Smooth muscle cell (in vitro differentiated cells): ENCODE measurements at regions not wholly inside any gene's neighbourhood (a gene's known extent, or its start where the extent isn't known, plus 50 kb on each side); places are given as distances from the start of the nearest gene placed in this dataset.

Experiments used
- DNase-seq: peaks from one replicate; lab custom pipeline; 2025; ENCODE audit not compliant: unreplicated experiment; lab: John Stamatoyannopoulos, UW
- H2AFZ ChIP-seq: fragments of 200-600 bp; sonication (generic); 2 replicates; pipeline ENCODE4 v1.6.0; 2016; ENCODE audit warnings: antibody characterized with exemption, low read depth, mild to moderate bottlenecking
- H3F3A ChIP-seq: fragments of 200-600 bp; sonication (generic); 2 replicates; pipeline ENCODE4 v1.6.0; 2017; ENCODE audit warnings: antibody characterized with exemption, low read depth
- H3K27ac ChIP-seq: fragments of 200-600 bp; sonication (generic); 2 replicates; pipeline ENCODE4 v1.5.1; 2016; ENCODE audit warnings: low read depth, mild to moderate bottlenecking
- H3K27me3 ChIP-seq: fragments of 200-600 bp; sonication (generic); 2 replicates; pipeline ENCODE4 v1.6.1; 2016; ENCODE audit warnings: low read depth, mild to moderate bottlenecking
- H3K36me3 ChIP-seq: fragments of 200-600 bp; sonication (generic); 2 replicates; pipeline ENCODE4 v1.5.1; 2016; ENCODE audit warnings: low read depth
- H3K4me1 ChIP-seq: fragments of 200-600 bp; sonication (generic); 2 replicates; pipeline ENCODE4 v1.5.1; 2016; ENCODE audit warnings: low read depth
- H3K4me2 ChIP-seq: fragments of 200-600 bp; sonication (generic); 2 replicates; pipeline ENCODE4 v1.6.0; 2016; ENCODE audit warnings: mild to moderate bottlenecking
- H3K4me3 ChIP-seq: fragments of 200-600 bp; sonication (generic); 2 replicates; pipeline ENCODE4 v1.5.1; 2016; ENCODE audit warnings: mild to moderate bottlenecking
- H3K79me2 ChIP-seq: fragments of 200-600 bp; sonication (generic); 2 replicates; pipeline ENCODE4 v1.6.0; 2016; ENCODE audit warnings: low read depth, mild to moderate bottlenecking
- H3K9ac ChIP-seq: fragments of 200-600 bp; sonication (generic); 2 replicates; pipeline ENCODE4 v1.6.0; 2016; ENCODE audit warnings: low read depth
- H3K9me3 ChIP-seq: fragments of 200-600 bp; sonication (generic); replicated peaks from 2 replicates; pipeline ENCODE4 v1.5.1; 2016; ENCODE audit warnings: low read depth
- H4K20me1 ChIP-seq: fragments of 200-600 bp; sonication (generic); 2 replicates; pipeline ENCODE4 v1.6.0; 2016; ENCODE audit warnings: low read depth
- CTCF ChIP-seq: fragments of 200-600 bp; sonication (generic); IDR thresholded peaks from 2 replicates; pipeline ENCODE4 v1.5.1; 2017; ENCODE audit warnings: borderline replicate concordance, mild to moderate bottlenecking, antibody characterized with exemption; ENCODE audit not compliant: insufficient read depth, poor library complexity, severe bottlenecking
- WGBS: methylation state at CpG from one replicate; pipeline ENCODE4 v1.1.7; 2016; ENCODE audit warnings: low lambda C conversion rate; 5-methylcytosine and 5-hydroxymethylcytosine counted together

GRCh38 chr1:4447778-4448420 lies 206.5 kb upstream of the AJAP1 start:
- Histone ChIP-seq H3F3A (no peaks in the 10 kb centered on the region), H4K20me1 (no peaks in the 10 kb centered on the region), H3K4me1 (peaks cover 9% of the 10 kb centered on the region), H3K36me3 (no peaks in the 10 kb centered on the region), H3K9ac (no peak overlapping the region), H3K9me3 (no peaks in the 10 kb centered on the region), H3K79me2 (no peaks in the 10 kb centered on the region), H2AFZ (no peak overlapping the region), H3K27ac (no peak overlapping the region), H3K4me3 (no peak overlapping the region), H3K4me2 (no peak overlapping the region), H3K27me3 (no peaks in the 10 kb centered on the region)
- no peak for TF ChIP-seq CTCF
- no peak for DNase-seq
- WGBS = 25% methylated on average over 11 of the region's 11 CpGs

- no peak overlapping the region for H2AFZ ChIP-seq
- H4K20me1 ChIP-seq = no peaks in the 10 kb centered on the region
- no peaks in the 10 kb centered on the region for H3K9me3 ChIP-seq
- H3K27me3 ChIP-seq = no peaks in the 10 kb centered on the region
- no peak for DNase-seq
- no peak overlapping the region for H3K9ac ChIP-seq
- H3K4me3 ChIP-seq = no peak overlapping the region
- H3K79me2 ChIP-seq = no peaks in the 10 kb centered on the region
- no peak overlapping the region for H3K4me2 ChIP-seq
- no peak for TF ChIP-seq CTCF
- H3K4me1 ChIP-seq = peaks cover 9% of the 10 kb centered on the region
- 80% methylated on average over 5 of the region's 5 CpGs for WGBS
- no peak overlapping the region for H3K27ac ChIP-seq
- no peaks in the 10 kb centered on the region for H3F3A ChIP-seq
- no peaks in the 10 kb centered on the region for H3K36me3 ChIP-seq
Observed at GRCh38 chr1:4449972-4450371, 204.4 kb upstream of the AJAP1 start.

GRCh38 chr1:4452701-4453100 lies 201.7 kb upstream of the AJAP1 start:
- H3F3A ChIP-seq = no peaks in the 10 kb centered on the region
- no peak overlapping the region for H3K9ac ChIP-seq
- no peaks in the 10 kb centered on the region for H3K9me3 ChIP-seq
- TF ChIP-seq CTCF = no peak
- H3K27me3 ChIP-seq = no peaks in the 10 kb centered on the region
- no peaks in the 10 kb centered on the region for H3K36me3 ChIP-seq
- no peaks in the 10 kb centered on the region for H4K20me1 ChIP-seq
- H3K4me3 ChIP-seq = no peak overlapping the region
- peaks cover 6% of the 10 kb centered on the region for H3K4me1 ChIP-seq
- no peak overlapping the region for H3K27ac ChIP-seq
- no peak overlapping the region for H3K4me2 ChIP-seq
- H3K79me2 ChIP-seq = no peaks in the 10 kb centered on the region
- DNase-seq = no peak
- WGBS = 72% methylated on average over 1 of the region's 1 CpG
- no peak overlapping the region for H2AFZ ChIP-seq

- WGBS = 83% methylated on average over 5 of the region's 5 CpGs
- no peak for TF ChIP-seq CTCF
- H3K9me3 ChIP-seq = no peaks in the 10 kb centered on the region
- no peaks in the 10 kb centered on the region for H3K36me3 ChIP-seq
- no peak overlapping the region for H2AFZ ChIP-seq
- no peaks in the 10 kb centered on the region for H3F3A ChIP-seq
- DNase-seq = no peak
- no peaks in the 10 kb centered on the region for H3K27me3 ChIP-seq
- H3K4me3 ChIP-seq = no peak overlapping the region
- H3K4me1 ChIP-seq = no peaks in the 10 kb centered on the region
- no peak overlapping the region for H3K9ac ChIP-seq
- no peak overlapping the region for H3K4me2 ChIP-seq
- no peaks in the 10 kb centered on the region for H4K20me1 ChIP-seq
- no peak overlapping the region for H3K27ac ChIP-seq
- H3K79me2 ChIP-seq = no peaks in the 10 kb centered on the region
Observed at GRCh38 chr1:4460052-4460451, 194.4 kb upstream of the AJAP1 start.
